Smooth muscle cell (in vitro differentiated cells): ENCODE measurements at regions not wholly inside any gene's neighbourhood (a gene's known extent, or its start where the extent isn't known, plus 50 kb on each side); places are given as distances from the start of the nearest gene placed in this dataset.
"Not testable (repeated sequence)": the region's sequence is repeated elsewhere in the genome, so short reads cannot be mapped to it uniquely, and the experiment has no call there.

ENCODE experiments used
- DNase-seq: peaks from one replicate; lab custom pipeline; 2025; ENCODE audit not compliant: unreplicated experiment; lab: John Stamatoyannopoulos, UW
- H2AFZ ChIP-seq: fragments of 200-600 bp; sonication (generic); 2 replicates; pipeline ENCODE4 v1.6.0; 2016; ENCODE audit warnings: antibody characterized with exemption, low read depth, mild to moderate bottlenecking
- H3F3A ChIP-seq: fragments of 200-600 bp; sonication (generic); 2 replicates; pipeline ENCODE4 v1.6.0; 2017; ENCODE audit warnings: antibody characterized with exemption, low read depth
- H3K27ac ChIP-seq: fragments of 200-600 bp; sonication (generic); 2 replicates; pipeline ENCODE4 v1.5.1; 2016; ENCODE audit warnings: low read depth, mild to moderate bottlenecking
- H3K27me3 ChIP-seq: fragments of 200-600 bp; sonication (generic); 2 replicates; pipeline ENCODE4 v1.6.1; 2016; ENCODE audit warnings: low read depth, mild to moderate bottlenecking
- H3K36me3 ChIP-seq: fragments of 200-600 bp; sonication (generic); 2 replicates; pipeline ENCODE4 v1.5.1; 2016; ENCODE audit warnings: low read depth
- H3K4me1 ChIP-seq: fragments of 200-600 bp; sonication (generic); 2 replicates; pipeline ENCODE4 v1.5.1; 2016; ENCODE audit warnings: low read depth
- H3K4me2 ChIP-seq: fragments of 200-600 bp; sonication (generic); 2 replicates; pipeline ENCODE4 v1.6.0; 2016; ENCODE audit warnings: mild to moderate bottlenecking
- H3K4me3 ChIP-seq: fragments of 200-600 bp; sonication (generic); 2 replicates; pipeline ENCODE4 v1.5.1; 2016; ENCODE audit warnings: mild to moderate bottlenecking
- H3K79me2 ChIP-seq: fragments of 200-600 bp; sonication (generic); 2 replicates; pipeline ENCODE4 v1.6.0; 2016; ENCODE audit warnings: low read depth, mild to moderate bottlenecking
- H3K9ac ChIP-seq: fragments of 200-600 bp; sonication (generic); 2 replicates; pipeline ENCODE4 v1.6.0; 2016; ENCODE audit warnings: low read depth
- H3K9me3 ChIP-seq: fragments of 200-600 bp; sonication (generic); replicated peaks from 2 replicates; pipeline ENCODE4 v1.5.1; 2016; ENCODE audit warnings: low read depth
- H4K20me1 ChIP-seq: fragments of 200-600 bp; sonication (generic); 2 replicates; pipeline ENCODE4 v1.6.0; 2016; ENCODE audit warnings: low read depth
- WGBS: methylation state at CpG from one replicate; pipeline ENCODE4 v1.1.7; 2016; ENCODE audit warnings: low lambda C conversion rate; 5-methylcytosine and 5-hydroxymethylcytosine counted together
- TF ChIP-seq, protein P1 (sequence below): fragments of 200-600 bp; sonication (generic); IDR thresholded peaks from 2 replicates; pipeline ENCODE4 v1.5.1; 2017; ENCODE audit warnings: borderline replicate concordance, mild to moderate bottlenecking, antibody characterized with exemption; ENCODE audit not compliant: insufficient read depth, poor library complexity, severe bottlenecking

DNA sequence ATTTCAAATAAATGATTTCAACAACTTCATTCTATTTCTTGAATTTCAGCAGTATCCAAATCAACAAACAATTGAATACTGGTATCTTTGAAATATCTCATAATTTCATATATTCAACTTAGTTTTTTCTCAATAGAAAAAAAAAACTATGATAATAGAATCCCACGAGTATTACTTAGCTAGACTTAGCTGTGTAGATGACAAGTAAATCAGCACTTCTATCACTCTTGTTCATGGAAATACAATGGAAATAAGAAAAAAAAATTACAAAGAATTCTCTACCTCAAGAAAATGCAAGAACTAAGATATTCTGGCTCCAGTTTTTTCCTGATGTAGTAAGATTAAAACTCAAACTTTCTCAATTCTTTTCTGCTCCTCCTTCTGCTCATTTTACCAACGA lies 256.2 kb upstream of the KYNU start:
- Histone ChIP-seq H3F3A (no peaks in the 10 kb centered on the region), H3K4me2 (no peak overlapping the region), H3K4me1 (no peaks in the 10 kb centered on the region), H3K4me3 (no peak overlapping the region), H3K36me3 (no peaks in the 10 kb centered on the region), H3K79me2 (no peaks in the 10 kb centered on the region), H3K9me3 (no peaks in the 10 kb centered on the region), H3K9ac (no peak overlapping the region), H2AFZ (no peak overlapping the region), H4K20me1 (no peaks in the 10 kb centered on the region), H3K27ac (no peak overlapping the region), H3K27me3 (no peaks in the 10 kb centered on the region)
- TF ChIP-seq, protein P1, sequence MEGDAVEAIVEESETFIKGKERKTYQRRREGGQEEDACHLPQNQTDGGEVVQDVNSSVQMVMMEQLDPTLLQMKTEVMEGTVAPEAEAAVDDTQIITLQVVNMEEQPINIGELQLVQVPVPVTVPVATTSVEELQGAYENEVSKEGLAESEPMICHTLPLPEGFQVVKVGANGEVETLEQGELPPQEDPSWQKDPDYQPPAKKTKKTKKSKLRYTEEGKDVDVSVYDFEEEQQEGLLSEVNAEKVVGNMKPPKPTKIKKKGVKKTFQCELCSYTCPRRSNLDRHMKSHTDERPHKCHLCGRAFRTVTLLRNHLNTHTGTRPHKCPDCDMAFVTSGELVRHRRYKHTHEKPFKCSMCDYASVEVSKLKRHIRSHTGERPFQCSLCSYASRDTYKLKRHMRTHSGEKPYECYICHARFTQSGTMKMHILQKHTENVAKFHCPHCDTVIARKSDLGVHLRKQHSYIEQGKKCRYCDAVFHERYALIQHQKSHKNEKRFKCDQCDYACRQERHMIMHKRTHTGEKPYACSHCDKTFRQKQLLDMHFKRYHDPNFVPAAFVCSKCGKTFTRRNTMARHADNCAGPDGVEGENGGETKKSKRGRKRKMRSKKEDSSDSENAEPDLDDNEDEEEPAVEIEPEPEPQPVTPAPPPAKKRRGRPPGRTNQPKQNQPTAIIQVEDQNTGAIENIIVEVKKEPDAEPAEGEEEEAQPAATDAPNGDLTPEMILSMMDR: no peak
- 69% methylated on average over 2 of the region's 2 CpGs for WGBS
- no peak for DNase-seq

DNA sequence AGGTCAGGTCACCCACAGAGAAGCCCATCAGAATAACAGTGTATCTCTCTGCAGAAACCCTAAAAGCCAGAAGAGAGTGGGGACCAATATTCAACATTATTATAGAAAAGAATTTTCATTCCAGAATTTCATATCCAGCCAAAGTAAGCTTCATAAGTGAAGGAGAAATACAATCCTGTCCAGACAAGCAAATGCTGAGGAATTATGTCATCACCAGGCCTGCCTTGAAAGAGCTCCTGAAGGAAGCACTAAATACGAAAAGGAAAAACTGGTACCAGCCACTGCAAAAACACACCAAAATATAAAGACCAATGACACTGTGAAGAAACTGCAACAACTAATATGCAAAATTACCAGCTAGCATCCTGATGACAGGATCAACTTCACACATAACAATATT lies 260.0 kb upstream of the KYNU start:
- no peaks in the 10 kb centered on the region for H3K36me3 ChIP-seq
- H3K27ac ChIP-seq: no peak overlapping the region
- no peaks in the 10 kb centered on the region for H3K79me2 ChIP-seq
- no peak for DNase-seq
- H3F3A ChIP-seq: no peaks in the 10 kb centered on the region
- H3K4me3 ChIP-seq: no peak overlapping the region
- no peak overlapping the region for H2AFZ ChIP-seq
- TF ChIP-seq, protein P1: no peak
- no peaks in the 10 kb centered on the region for H3K4me1 ChIP-seq
- no peaks in the 10 kb centered on the region for H3K9me3 ChIP-seq
- 80% methylated on average over 1 of the region's 1 CpG for WGBS
- H3K27me3 ChIP-seq: no peaks in the 10 kb centered on the region
- no peaks in the 10 kb centered on the region for H4K20me1 ChIP-seq
- H3K4me2 ChIP-seq: no peak overlapping the region
- no peak overlapping the region for H3K9ac ChIP-seq

DNA sequence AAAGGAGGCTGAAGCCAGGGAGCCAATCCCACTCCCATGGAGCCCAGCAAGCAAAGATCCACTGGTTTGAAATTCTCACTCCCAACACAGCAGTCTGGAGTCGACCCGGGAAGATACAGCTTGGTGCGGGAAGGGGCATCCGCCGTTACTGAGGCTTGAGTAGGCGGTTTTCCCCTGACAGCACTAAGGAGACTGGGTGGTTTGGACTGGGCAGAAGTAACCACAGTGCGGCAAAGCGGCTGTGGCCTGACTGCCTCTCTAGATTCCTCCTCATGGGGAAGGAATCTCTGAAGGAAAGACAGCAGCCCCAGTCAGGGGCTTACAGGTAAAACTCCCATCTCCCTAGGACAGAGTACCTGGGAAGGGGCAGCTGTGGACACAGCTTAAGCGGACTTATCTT lies 261.6 kb upstream of the KYNU start:
- H3K36me3 ChIP-seq: no peaks in the 10 kb centered on the region
- no peaks in the 10 kb centered on the region for H3F3A ChIP-seq
- H2AFZ ChIP-seq: no peak overlapping the region
- TF ChIP-seq, protein P1: no peak
- no peaks in the 10 kb centered on the region for H3K27me3 ChIP-seq
- no peak overlapping the region for H3K27ac ChIP-seq
- no peak overlapping the region for H3K4me2 ChIP-seq
- DNase-seq: no peak
- no peaks in the 10 kb centered on the region for H3K79me2 ChIP-seq
- no peaks in the 10 kb centered on the region for H3K9me3 ChIP-seq
- H3K9ac ChIP-seq: no peak overlapping the region
- H4K20me1 ChIP-seq: no peaks in the 10 kb centered on the region
- 95% methylated on average over 9 of the region's 9 CpGs for WGBS
- no peaks in the 10 kb centered on the region for H3K4me1 ChIP-seq
- no peak overlapping the region for H3K4me3 ChIP-seq

DNA sequence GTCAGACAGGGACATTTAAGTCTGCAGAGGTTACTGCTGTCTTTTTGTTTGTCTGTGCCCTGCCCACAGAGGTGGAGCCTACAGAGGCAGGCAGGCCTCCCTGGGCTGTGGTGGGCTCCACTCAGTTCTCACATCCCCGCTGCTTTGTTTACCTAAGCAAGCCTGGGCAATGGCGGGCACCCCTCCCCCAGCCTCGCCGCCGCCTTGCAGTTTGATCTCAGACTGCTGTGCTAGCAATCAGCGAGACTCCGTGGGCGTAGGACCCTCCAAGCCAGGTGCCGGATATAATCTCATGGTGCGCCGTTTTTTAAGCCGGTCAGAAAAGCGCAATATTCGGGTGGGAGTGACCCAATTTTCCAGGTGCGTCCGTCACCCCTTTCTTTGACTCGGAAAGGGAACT lies 264.3 kb upstream of the KYNU start:
- H3K27ac ChIP-seq, H3K27me3 ChIP-seq, H3K4me3 ChIP-seq, H4K20me1 ChIP-seq, H3K4me2 ChIP-seq, H3K79me2 ChIP-seq, H3K36me3 ChIP-seq, H2AFZ ChIP-seq, H3K9ac ChIP-seq, DNase-seq, H3K9me3 ChIP-seq, H3F3A ChIP-seq, H3K4me1 ChIP-seq: not testable (repeated sequence)
- WGBS: 90% methylated on average over 17 of the region's 17 CpGs
